Mammary epithelial cell (primary cell): ENCODE measurements at regions not wholly inside any gene's neighbourhood (a gene's known extent, or its start where the extent isn't known, plus 50 kb on each side); places are given as distances from the start of the nearest gene placed in this dataset.

Source experiments
- CTCF ChIP-seq, 2 donors: IDR thresholded peaks in 1 of 2; conservative IDR thresholded peaks in 1 of 2; 2 replicates each; pipeline ENCODE4 v1.5.1; 2011 to 2012; ENCODE audit warnings: inconsistent platforms in 2 of 2, low read length in 2 of 2, mild to moderate bottlenecking in 2 of 2, control low read depth in 1 of 2, low read depth in 1 of 2; ENCODE audit not compliant: insufficient read depth in 1 of 2; ENCODE audit errors: extremely low read depth in 1 of 2
- EZH2 ChIP-seq: IDR thresholded peaks from 2 replicates; pipeline ENCODE4 v1.6.1; 2012; ENCODE audit warnings: low read length, inconsistent platforms, borderline replicate concordance

- TF ChIP-seq CTCF (conservative IDR thresholded peaks at IDR 0.05 in 1 of 2, IDR thresholded peaks at IDR 0.05 in 1 of 2; ENCODE audit: extremely low read depth in 1 of 2, insufficient read depth in 1 of 2, low read depth in 1 of 2, low read length in 2 of 2) (no peak), EZH2 (no peak)
These were observed 132.9 kb upstream of the ZBTB20 start for GRCh38 chr3:115279939-115280338.
